ENCODE measurements at regions not wholly inside any gene's neighbourhood (a gene's known extent, or its start where the extent isn't known, plus 50 kb on each side); places are given as distances from the start of the nearest gene placed in this dataset.

GRCh38 chr2:236501026-236501425, 68.6 kb upstream of the ACKR3 start:
- DNase-seq (ENCODE audit: insufficient read length, low spot score, missing footprints), result no peak
- no peaks in the 10 kb centered on the region for H4K20me1 ChIP-seq (ENCODE audit: insufficient read depth, low read length)
- H3K4me3 ChIP-seq (ENCODE audit: insufficient read depth, low read length), result no peak overlapping the region

GRCh38 chr2:236501531-236501930, 68.1 kb upstream of the ACKR3 start:
- H3K36me3 ChIP-seq (ENCODE audit: insufficient read depth, low read length), result no peaks in the 10 kb centered on the region
- H3K27ac ChIP-seq (ENCODE audit: low read depth, low read length), result no peak overlapping the region
- no peak for DNase-seq (ENCODE audit: insufficient read length, low spot score, missing footprints)
- no peaks in the 10 kb centered on the region for H3K9me3 ChIP-seq (ENCODE audit: low read depth, low read length)
- no peaks in the 10 kb centered on the region for H3K4me1 ChIP-seq (ENCODE audit: insufficient read depth, low read length)
- no peaks in the 10 kb centered on the region for H4K20me1 ChIP-seq (ENCODE audit: insufficient read depth, low read length)
- H3K27me3 ChIP-seq (ENCODE audit: insufficient read depth, low read length), result peaks cover 11% of the 10 kb centered on the region
- no peak overlapping the region for H3K4me2 ChIP-seq (ENCODE audit: insufficient read depth, low read length)
- H2AFZ ChIP-seq (ENCODE audit: low read length), result no peak overlapping the region
- no peaks in the 10 kb centered on the region for H3K79me2 ChIP-seq (ENCODE audit: insufficient read depth, low read length)
- H3K4me3 ChIP-seq (ENCODE audit: insufficient read depth, low read length), result no peak overlapping the region
- TF ChIP-seq CTCF (IDR thresholded peaks at IDR 0.05; ENCODE audit: extremely low read depth, low read depth, low read length), result no peak

More at GRCh38 chr2:236501026-236501425, 68.6 kb upstream of the ACKR3 start:
- Histone ChIP-seq H3K27ac (ENCODE audit: low read depth, low read length) (no peak overlapping the region), H3K79me2 (ENCODE audit: insufficient read depth, low read length) (no peaks in the 10 kb centered on the region), H3K4me2 (ENCODE audit: insufficient read depth, low read length) (no peak overlapping the region), H3K4me1 (ENCODE audit: insufficient read depth, low read length) (no peaks in the 10 kb centered on the region), H3K27me3 (ENCODE audit: insufficient read depth, low read length) (peaks cover 7% of the 10 kb centered on the region), H2AFZ (ENCODE audit: low read length) (no peak overlapping the region), H3K9me3 (ENCODE audit: low read depth, low read length) (no peaks in the 10 kb centered on the region), H3K36me3 (ENCODE audit: insufficient read depth, low read length) (no peaks in the 10 kb centered on the region)
- no peak for TF ChIP-seq CTCF (IDR thresholded peaks at IDR 0.05; ENCODE audit: extremely low read depth, low read depth, low read length)

- Histone ChIP-seq H3K4me3 (ENCODE audit: insufficient read depth, low read length) (no peak overlapping the region), H3K4me2 (ENCODE audit: insufficient read depth, low read length) (no peak overlapping the region), H3K4me1 (ENCODE audit: insufficient read depth, low read length) (no peaks in the 10 kb centered on the region), H2AFZ (ENCODE audit: low read length) (no peak overlapping the region), H4K20me1 (ENCODE audit: insufficient read depth, low read length) (no peaks in the 10 kb centered on the region), H3K9me3 (ENCODE audit: low read depth, low read length) (no peaks in the 10 kb centered on the region), H3K79me2 (ENCODE audit: insufficient read depth, low read length) (no peaks in the 10 kb centered on the region), H3K27ac (ENCODE audit: low read depth, low read length) (no peak overlapping the region), H3K27me3 (ENCODE audit: insufficient read depth, low read length) (peaks cover 25% of the 10 kb centered on the region), H3K36me3 (ENCODE audit: insufficient read depth, low read length) (no peaks in the 10 kb centered on the region)
- peak; percentile 35 for TF ChIP-seq CTCF (IDR thresholded peaks at IDR 0.05; ENCODE audit: extremely low read depth, low read depth, low read length)
- DNase-seq (ENCODE audit: insufficient read length, low spot score, missing footprints), result no peak
Measured at GRCh38 chr2:236503100-236503499, 66.5 kb upstream of the ACKR3 start.

DNA sequence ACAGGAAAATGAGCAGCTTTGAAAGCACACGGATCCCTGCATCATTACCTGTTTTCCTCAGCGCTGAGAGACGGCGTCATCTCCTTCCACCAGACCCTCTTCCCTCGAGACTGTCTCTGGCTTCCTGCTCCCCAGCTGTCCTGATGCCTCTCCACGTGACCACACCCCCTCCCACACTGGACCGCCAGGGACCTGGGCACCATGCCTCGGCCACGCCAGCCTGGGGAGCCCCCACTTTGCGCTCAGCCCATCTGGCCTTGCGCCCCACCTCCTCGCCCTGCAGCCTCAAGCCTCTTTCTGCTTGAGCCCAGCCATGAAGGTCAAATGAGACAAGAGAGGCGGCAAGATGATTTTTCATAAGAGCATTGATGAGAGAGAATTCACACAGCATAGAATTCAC, 66.0 kb upstream of the ACKR3 start:
- Histone ChIP-seq H3K36me3 (ENCODE audit: insufficient read depth, low read length) (no peaks in the 10 kb centered on the region), H3K9me3 (ENCODE audit: low read depth, low read length) (no peaks in the 10 kb centered on the region), H3K27me3 (ENCODE audit: insufficient read depth, low read length) (peaks cover 30% of the 10 kb centered on the region), H4K20me1 (ENCODE audit: insufficient read depth, low read length) (no peaks in the 10 kb centered on the region), H3K27ac (ENCODE audit: low read depth, low read length) (no peak overlapping the region), H3K79me2 (ENCODE audit: insufficient read depth, low read length) (no peaks in the 10 kb centered on the region), H3K4me1 (ENCODE audit: insufficient read depth, low read length) (no peaks in the 10 kb centered on the region), H3K4me3 (ENCODE audit: insufficient read depth, low read length) (no peak overlapping the region), H3K4me2 (ENCODE audit: insufficient read depth, low read length) (no peak overlapping the region), H2AFZ (ENCODE audit: low read length) (no peak overlapping the region)
- no peak for DNase-seq (ENCODE audit: insufficient read length, low spot score, missing footprints)
- TF ChIP-seq CTCF (IDR thresholded peaks at IDR 0.05; ENCODE audit: extremely low read depth, low read depth, low read length), result no peak

Measured in osteoblast (primary cell).